GM18517 (cell line): ENCODE measurements at regions not wholly inside any gene's neighbourhood (a gene's known extent, or its start where the extent isn't known, plus 50 kb on each side); places are given as distances from the start of the nearest gene placed in this dataset.
"Not testable (repeated sequence)": the region's sequence is repeated elsewhere in the genome, so short reads cannot be mapped to it uniquely, and the experiment has no call there.

Experiments used
- ATAC-seq: cut with Tn5 transposase; IDR thresholded peaks from one replicate; pipeline ENCODE4 v1.9.1; 2021; ENCODE audit warnings: mild to moderate bottlenecking, moderate library complexity; ENCODE audit not compliant: unreplicated experiment

DNA sequence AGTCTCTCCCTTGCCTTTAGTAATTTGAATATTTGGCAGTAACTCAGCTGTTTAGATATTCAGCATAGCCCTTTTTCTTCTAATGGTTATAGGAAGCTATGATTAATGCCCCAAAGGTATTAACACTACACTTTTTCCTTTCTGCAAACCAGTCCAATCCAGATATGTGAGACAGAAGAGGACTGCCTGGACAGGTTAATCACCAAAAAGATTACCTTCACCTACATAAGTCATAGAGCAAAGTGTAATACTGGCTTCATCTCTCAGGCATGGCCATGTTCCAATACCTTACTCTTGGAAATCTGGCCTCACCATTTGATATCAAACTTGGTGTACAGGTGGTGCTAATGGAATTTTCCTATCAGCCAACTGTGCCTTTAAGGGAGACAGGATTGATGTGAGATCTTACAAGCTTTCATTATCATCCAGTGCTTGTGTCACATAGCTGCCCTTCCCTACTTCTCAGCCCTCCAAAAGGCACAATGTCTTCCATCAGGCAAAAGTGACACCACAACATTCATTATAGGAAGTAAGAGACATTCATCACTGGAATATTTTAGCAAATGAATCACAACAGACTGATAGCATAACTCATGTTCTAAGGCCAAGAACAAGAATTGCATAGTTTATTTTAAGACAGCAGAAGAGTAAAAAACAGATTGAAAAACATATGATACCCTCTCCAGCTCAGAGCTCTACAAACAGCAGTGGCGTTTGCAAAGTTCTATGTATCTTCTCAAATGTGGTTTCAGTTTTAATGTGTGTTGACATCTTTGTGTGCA lies 91.2 kb upstream of the PAM start:
- ATAC-seq = no peak

DNA sequence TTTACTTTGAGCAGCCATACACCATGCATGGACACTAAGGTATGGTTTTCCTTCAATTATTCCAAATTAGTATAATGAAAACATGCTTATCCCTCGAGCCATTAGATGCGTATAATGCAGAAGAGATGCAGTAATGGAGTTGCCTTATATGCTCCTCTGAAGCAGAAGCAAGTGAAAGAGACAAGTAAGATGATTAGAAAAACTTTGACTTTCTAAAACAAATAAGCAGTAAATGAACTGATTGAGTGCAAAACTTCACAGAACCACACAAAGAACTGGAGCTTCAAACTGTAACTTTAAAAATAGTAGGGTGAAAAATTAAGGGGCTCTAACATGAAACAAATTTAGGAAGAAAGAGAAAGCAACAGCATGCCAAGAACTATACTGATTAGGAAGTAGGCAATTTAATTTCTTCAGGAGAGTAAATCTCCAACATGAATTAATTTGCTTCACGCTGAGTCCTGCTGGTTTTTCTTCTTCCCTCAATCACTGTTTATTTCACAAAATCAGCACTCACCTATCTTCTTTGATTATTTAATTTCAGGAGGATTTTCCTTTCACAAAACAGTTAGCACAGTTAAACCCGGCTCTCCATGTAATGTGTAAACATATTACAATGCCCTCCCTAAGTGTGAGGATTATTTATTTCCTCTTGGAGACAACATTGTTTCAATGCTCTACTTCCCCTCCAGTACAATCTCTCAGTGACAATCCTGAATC lies 90.3 kb upstream of the PAM start:
- ATAC-seq = no peak

DNA sequence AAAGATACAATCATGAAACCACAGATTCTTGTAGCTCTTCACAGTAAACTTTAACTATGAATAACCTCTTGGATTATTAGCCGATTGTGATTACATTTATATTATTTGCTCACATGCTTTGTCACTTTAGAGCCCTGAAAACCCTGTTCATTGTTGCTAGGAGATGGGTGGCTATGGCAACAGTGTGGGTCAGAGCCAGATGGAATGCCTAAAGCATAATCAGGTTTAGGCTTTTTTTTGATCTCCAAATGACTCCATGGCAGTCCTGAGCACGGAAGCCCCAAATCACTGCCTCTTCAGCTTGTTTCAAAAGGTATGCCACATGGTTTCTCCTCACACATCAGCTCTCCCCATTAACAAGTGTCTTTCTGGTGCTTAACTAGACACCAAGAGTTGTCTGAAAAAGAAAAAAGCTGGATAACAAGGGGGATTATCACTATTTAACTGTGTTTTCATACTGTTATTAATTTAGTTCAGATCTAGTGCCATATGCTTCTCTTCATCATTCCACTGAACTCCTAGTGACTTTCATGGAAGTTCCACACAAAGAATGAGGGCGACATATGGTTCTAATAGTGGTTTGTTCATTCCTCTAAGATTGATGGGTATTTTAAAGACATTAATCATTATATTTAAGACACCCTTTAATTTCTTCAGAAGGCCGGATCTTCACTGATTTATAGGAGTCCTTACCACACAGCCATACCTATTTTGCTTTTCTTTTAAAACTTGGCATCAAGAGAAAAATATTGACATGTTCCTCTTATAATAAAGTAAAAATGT lies 88.8 kb upstream of the PAM start:
- no peak for ATAC-seq

DNA sequence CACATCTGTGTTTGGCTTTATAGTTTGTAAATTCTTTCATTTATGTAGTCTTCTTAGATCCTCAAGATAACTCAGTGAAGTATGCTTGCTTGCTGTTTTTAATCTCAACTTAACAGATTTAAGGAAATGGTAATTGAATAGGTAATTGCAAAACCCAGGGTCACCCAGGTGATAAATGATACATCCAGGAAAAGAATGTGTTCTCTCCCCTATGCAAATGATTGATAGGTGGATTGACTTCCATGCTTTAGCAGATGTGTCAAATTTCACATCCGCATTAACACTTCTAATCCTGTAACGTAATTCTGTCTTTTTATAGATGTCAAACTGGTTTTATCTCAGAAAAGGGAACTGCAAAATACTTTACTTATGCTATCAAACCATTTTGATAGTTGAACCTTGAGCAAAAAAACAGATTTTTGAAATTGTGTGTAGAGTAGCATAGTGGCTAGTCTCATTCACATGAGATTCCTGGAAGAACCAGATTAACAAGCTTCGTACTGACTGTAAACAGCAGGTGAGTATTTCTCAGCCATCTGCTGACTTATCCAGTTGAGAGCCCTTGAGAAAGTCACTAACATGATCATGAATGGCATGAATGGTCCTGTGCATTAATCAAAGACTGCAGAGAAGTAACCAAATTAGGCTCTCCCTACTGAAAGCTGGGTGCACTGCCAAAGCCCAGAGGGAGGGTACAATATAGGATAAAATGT lies 86.7 kb upstream of the PAM start:
- ATAC-seq = no peak

DNA sequence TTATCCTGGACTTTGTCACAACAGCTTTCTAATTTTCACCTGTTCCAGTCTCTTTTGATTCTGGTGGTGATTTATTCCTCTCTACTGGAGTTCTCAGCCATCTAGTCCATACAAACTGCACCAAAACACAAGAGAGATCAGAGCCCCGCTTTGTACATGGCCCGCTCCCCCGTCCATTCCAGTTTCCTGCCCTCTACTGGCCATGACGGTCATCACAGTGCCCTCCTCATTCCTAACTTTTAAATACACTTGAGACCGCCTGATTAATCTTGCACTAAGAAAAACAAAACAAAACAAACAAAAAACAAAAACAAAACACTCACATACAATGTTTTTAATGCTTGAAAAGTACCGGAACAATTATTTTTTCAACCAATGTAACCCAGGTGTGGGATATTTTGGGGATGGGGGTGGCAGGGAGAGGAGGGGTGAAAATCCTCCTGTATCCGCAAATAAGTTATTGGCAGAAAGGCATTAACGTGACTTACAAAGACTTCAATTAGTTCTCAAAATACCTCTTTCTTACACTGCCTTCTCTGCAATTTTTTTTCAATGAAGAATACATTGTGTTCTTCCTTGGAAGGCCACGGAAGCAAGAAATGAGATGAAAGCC lies 84.8 kb upstream of the PAM start:
- no peak for ATAC-seq

DNA sequence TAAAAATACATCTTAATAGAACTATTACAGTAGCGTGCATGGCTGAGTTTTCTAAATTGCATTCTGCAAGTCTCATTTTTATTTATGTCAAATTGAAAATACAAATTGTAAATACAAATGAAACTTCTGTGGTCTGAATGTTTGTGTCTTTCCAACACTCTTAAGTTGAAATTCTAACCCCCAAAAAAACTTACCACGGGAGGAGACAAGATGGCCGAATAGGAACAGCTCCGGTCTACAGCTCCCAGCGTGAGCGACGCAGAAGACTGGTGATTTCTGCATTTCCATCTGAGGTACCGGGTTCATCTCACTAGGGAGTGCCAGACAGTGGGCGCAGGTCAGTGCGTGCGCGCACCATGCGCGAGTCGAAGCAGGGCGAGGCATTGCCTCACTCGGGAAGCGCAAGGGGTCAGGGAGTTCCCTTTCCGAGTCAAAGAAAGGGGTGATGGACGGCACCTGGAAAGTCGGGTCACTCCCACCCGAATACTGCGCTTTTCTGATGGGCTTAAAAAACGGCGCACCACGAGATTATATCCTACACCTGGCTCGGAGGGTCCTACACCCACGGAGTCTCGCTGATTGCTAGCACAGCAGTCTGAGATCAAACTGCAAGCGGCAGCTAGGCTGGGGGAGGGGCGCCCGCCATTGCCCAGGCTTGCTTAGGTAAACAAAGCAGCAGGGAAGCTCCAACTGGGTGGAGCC lies 83.9 kb upstream of the PAM start:
- not testable (repeated sequence) for ATAC-seq

DNA sequence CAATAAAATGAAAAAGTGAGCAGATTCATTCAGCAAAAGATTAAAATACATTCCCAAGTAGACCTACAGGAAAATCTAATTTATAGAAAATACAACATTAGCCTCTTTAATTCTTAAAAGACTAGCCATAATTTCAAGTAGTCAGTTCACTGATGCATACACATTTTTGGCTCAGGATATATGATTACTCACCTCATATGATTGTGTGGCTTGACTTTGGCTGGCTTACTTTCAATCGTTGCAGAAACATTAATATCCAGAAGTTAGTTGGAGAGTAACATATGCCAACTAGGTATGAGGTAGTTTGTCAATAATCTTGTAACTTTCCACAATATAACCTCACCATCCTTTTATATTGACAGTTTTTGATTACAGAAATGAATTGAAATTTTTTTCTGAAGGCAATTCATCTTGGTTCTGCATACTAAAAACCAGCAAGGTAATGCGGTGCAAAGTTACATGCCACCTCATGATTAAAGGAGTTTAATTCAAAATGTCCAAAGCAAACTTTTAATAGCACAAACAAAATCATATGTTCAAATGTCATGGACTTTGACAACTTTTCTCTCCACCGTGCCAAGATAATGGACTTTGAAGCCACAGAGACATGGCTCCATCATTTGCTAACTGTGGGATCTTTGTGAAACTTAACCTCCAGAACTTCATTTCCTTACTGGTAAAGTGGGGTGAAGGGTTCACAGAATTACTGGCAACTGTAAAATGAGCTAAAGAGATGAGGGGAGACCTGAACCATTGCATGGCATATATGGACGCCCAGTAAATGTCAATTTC lies 76.6 kb upstream of the PAM start:
- no peak for ATAC-seq

DNA sequence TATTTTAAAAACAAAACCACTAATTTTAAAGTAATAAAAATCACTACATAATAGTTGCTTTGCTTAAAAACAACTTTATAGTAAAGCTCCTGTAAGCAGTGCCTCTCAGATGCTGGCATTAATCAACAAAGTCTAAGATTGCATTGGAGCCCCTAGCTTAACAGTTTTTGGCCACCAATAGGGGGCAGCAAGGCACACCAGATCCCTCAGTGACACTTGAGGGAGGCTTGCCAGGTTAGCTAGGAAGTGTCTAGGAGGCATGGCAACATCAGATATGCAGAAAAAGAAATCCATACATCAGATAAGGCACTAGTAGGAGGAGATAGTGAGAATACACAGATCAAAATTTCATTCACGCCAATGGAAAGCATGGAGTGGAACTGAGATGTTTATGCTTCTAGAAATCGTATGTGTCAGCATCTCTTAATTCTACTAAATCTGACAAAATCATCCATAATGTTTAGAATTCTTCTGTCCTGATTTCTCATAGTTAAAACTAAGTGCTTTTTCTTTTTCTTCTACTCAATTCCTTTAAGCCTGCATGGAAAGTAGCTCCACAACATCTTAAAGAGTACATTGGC lies 73.6 kb upstream of the PAM start:
- ATAC-seq = peak; percentile 89

DNA sequence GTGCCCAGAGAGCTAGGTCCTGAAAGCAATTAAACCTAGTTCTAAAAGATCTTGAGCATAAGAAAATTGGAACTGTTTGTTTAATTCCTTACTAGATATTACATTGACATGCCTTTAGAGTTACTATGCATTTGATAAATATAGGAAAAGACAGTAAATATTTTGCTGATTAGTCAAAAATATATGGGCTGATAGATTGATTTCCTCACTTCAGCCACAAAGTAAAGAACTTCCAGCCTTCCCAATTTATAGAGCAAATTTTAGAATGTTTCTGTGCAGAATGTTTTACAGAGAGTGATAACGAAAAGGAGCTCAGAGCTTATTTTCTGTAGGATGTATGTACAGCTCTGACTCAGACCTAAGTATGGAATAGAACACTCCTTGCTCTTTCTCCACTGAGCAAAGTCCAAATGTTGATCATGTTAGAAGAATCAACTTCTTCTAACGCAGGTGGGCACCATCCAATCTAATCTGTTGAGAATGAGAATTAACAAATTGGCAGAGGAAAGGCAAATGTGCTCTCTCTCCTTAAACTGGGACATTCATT lies 72.9 kb upstream of the PAM start:
- no peak for ATAC-seq

DNA sequence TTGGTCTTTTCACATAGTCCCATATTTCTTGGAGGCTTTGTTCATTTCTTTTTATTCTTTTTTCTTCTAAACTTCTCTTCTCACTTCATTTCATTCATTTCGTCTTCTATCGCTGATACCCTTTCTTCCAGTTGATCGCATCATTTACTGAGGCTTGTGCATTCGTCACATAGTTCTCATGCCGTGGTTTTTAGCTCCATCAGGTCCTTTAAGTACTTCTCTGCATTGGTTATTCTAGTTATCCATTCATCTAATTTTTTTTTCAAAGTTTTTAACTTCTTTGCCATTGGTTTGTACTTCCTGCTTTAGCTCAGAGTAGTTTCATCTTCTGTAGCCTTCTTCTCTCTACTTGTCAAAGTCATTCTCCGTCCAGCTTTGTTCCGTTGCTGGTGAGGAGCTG lies 67.0 kb upstream of the PAM start:
- ATAC-seq = not testable (repeated sequence)

DNA sequence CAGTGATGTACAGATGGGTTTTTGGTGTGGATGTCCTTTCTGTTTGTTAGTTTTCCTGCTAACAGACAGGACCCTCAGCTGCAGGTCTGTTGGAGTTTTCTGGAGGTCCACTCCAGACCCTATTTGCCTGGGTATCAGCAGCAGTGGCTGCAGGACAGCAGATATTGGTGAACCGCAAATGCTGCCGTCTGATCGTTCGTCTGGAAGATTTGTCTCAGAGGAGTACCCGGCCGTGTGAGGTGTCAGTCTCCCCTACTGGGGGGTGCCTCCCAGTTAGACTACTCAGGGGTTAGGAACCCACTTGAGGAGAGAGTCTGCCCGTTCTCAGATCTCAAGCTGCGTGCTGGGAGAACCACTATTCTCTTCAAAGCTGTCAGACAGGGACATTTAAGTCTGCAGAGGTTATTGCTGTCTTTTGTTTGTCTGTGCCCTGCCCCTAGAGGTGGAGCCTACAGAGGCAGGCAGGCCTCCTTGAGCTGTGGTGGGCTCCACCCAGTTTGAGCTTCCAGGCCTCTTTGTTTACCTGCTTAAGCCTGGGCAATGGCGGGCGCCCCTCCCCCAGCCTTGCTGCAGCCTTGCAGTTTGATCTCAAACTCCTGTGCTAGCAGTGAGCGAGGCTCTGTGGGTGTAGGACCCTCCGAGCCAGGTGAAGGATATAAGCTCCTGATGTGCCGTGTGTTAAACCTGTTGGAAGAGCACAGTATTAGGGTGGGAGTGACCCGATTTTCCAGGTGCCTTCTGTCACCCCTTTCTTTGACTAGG lies 66.3 kb upstream of the PAM start:
- not testable (repeated sequence) for ATAC-seq

DNA sequence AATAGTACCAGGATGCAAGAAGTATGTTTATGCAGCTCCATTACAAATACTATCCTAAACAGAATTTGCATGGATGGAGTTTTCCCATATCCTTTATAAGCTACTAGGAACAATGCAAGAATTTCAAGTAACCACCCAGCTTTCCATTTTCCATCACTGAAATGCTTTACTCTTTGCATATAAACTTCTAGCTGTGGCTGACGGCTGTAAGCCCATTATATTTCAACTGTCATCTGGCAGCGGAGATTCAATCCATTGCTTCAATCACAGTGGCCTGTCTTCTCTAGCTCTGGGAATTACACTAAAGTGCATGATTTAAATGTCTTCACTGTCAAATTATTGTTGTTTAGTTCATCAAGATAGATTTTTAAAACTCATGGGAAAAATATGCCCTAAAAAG lies 64.2 kb upstream of the PAM start:
- ATAC-seq = no peak

DNA sequence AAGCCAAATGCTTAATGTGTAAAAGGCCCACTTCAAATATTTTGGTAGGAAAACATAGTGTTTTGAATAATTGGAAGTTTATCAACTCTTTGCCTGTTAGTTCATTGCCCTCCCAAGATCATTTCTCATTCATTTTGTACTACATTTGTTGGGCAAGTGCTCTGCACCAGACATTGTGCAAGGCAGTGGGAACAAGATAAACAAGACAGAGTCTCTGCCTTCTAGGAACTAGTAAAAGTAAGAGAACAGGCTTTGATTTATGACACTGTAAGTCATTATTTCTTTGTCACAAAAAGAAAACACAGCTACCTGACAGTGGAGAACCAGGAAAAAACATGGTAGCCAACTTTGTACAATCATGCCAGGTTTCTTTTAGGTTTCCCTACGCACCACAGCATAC lies 63.7 kb upstream of the PAM start:
- no peak for ATAC-seq

DNA sequence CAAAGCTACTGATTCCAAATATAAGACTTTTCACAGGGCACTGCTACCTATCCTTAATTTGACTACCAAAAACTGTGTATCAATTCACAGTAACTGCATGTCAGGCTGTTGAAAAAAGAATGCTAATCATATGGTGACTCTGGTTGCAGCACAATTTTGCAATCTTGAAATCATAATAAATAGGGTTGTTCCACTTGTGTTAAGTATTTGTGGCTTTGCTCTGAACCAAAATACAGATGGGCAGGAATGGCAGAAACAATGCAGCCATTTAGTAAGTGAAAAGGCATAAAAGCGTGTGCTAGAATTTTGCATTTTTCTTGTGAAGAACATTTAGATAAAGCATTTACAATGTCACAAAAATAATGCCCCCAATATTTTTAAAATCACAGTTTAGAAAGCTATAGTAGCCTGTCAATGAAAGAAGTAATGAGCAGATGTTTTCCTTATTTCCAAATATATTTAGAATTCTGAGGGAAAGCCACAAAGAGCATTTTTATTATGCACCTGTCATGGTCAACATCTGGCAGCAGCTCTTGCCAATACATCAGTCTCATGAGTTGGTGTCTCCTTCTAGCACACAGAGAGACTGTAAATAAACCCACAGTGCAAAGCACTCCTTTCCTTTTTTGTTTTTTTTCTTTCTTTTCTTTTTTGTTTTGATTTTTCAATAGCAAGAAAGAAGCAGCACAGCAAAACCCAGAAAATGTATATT lies 54.8 kb upstream of the PAM start:
- ATAC-seq = no peak

DNA sequence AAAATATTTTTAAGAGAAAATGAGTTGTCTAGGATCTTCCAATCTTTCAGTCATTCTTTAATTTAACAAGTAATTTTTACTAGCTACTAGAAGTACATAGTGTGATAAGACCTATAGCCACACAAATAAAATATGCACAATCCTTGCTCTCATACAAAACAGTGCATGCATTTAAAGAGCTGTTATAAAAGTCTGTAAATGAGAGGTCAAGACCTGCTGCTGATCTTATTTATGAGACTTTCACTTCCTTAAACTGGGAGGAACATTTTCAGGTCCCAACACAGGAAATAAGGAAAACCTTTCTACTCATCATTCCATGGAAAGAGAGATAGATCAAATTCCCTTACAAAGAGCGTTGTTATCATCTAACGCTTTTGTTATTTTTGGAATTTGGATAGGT lies 54.2 kb upstream of the PAM start:
- no peak for ATAC-seq

DNA sequence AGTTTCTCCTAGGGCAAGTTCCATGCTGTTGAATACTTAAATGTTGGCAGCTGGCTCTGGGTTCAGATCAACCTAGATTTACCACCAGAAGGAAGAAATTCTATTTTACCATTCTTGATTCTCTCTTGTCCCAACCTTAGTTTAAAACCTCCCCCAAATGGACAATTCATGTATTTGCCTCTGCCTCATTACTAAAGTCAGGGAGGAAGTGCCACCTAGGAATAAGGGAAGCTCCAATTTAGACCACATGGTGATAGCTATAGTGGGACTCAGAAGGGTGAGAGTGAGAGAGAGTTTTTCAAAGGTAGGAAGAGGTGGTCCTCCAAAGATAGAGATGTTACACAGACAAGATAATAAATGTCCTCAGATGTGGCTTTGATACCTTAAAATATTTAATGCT lies 53.4 kb upstream of the PAM start:
- ATAC-seq = no peak
